ENCODE measurements at regions not wholly inside any gene's neighbourhood (a gene's known extent, or its start where the extent isn't known, plus 50 kb on each side); places are given as distances from the start of the nearest gene placed in this dataset.

DNA sequence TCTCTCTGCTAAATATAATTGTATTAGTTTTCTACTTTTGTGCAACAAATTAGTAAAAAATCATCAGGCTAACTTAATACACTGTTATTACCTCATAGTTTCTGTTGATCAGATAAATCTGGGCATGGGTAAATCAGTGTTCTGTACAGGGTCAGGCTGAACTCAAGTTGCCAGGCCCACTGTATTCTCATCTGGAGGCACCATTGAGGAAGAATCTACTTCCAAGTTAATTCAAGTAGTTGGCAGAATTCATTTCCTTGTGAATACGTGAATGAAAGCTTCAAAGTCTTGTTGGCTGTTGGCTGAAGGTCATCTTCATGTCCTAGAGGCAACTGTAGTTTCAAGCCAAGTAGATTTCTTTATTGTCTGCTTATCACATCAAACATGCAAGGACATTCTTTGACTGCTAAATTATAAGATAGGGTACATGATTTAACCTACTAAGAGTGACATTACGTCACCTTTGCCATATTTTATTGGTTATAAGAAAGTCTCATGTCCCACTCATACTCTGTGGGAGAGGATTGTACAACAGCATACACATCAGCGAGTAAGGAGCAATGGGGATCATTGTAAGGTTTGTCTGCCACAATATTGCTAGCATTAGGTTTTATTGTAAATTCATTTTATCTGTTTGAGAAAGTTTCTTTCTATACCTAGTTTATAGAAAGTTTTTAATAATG is 1219.0 kb downstream of the ARAP2 start:
- no peak for DNase-seq
- ATAC-seq: no peak

DNA sequence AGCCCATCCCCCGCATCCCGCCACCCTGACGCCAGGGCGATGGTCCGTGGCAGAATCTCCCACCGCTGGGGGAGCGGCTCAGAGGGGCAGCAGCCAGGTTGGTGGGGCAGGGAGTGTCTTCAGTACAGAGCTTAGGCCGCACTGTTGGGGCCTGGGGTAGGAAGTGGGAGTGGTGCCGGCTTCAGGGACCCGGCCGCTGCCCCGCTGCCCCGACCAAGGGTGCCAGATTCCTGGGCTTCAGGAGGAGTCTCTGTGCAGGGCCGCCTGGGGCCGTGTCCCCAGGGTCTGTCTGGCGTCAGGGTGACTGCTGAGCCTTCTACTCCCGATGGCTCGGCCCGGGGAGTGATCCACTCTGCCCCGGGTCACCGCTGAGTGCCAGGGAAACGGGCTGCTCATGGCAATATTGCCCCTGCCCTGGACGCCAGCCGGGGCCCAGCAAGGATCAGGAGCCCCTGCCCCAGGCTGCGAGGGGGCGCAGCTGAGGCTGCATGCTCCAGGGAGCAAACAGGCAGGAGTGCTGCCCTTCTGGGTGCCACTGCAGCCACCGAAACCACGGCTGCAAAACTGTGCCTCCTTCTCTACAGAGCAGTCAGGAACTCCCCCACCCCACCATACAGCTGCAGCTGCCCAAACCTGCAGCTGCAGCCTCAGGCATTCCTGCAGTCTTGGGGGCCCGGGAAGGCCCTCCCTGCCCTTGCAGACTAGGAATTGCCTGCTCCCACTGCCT is 1206.1 kb downstream of the ARAP2 start:
- intact Hi-C loops (cut with micrococcal nuclease): no loop called here
- ATAC-seq (no peak), DNase-seq (no peak)

More for the DNA sequence above, 1219.0 kb downstream of the ARAP2 start:
- intact Hi-C loops (cut with micrococcal nuclease): no loop called here

DNA sequence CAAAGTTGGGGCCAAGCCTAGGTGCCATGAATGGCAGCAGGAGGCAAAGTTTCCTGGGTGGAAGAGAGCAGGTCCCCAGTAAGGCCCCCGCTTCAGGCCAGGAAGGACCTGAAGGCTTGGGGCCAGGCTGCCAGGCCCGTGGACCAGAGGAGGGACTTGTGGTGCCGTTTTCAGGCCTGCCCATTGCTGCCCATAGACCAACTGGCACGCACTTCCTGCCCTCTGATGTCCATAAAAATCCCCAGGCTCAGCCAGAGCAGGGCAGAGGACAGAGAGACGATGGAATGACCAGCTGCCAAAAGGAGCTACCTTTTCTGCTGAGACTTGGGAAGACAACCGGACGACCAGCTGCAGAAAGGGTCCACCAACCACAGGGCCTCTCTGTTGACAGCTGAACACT is 1205.5 kb downstream of the ARAP2 start:
- intact Hi-C loops (cut with micrococcal nuclease): no loop called here
- ATAC-seq: no peak
- DNase-seq: no peak

GRCh38 chr4:35052546-35052945 is 1191.8 kb downstream of the ARAP2 start:
- intact Hi-C loops (cut with micrococcal nuclease): no loop called here
- ATAC-seq (no peak), DNase-seq (no peak)

DNA sequence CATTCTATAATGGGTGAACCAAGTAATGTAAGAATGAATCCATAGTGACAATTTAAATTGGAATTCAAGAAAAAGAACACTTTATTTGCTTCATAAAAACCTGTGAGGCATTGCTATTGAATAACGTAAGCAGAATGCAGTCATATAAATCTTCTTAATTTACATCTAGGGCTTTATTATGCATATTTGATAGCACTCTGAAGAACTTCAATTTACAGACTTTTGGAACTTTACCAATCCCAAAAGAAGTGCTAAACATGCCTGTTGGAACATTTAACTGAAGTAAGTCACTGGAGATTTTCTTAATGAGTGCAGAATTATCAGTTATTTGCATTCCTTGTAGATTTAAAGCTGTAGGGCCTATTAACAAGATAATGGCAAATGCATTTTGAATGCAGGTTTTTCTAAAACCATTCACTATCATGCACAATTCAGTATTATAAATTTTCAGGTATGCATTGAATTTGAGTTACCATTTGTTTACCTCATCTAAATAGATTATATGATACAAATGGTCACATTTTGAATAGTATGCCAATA is 1181.2 kb downstream of the ARAP2 start:
- intact Hi-C loops (cut with micrococcal nuclease): no loop called here
- ATAC-seq (no peak), DNase-seq (no peak)

GRCh38 chr4:35066406-35066805 is 1177.9 kb downstream of the ARAP2 start:
- no peak for ATAC-seq
- intact Hi-C loops (cut with micrococcal nuclease): no loop called here

GRCh38 chr4:35080799-35081198 is 1163.5 kb downstream of the ARAP2 start:
- intact Hi-C loops (cut with micrococcal nuclease): no loop called here
- no peak for ATAC-seq
- DNase-seq: no peak

More at GRCh38 chr4:35066406-35066805, 1177.9 kb downstream of the ARAP2 start:
- DNase-seq: no peak

DNA sequence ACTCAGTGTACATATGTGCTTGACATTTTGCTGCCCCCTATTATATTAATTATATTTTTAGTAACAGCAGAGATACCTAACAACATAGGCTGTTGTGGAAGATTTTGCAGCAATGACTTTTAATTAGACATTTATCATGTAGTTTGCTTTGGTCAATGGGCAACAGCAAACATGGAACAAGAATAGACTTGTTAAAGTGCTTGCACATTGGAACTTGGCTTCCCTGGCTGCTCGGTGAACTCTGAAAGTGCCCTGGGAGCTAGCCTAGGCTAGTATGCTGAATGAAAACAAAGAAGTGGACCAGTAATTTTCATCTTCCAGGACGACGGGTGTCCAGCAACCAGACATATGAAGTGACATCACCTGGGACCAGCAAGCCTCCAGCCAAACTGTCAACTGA is 1157.1 kb downstream of the ARAP2 start:
- intact Hi-C loops (cut with micrococcal nuclease): no loop called here
- no peak for ATAC-seq
- DNase-seq: no peak

- no peak for DNase-seq
- intact Hi-C loops (cut with micrococcal nuclease): no loop called here
- ATAC-seq: no peak
Observed at GRCh38 chr4:35100932-35101331, 1143.4 kb downstream of the ARAP2 start.

GRCh38 chr4:35102066-35102465 is 1142.2 kb downstream of the ARAP2 start:
- DNase-seq (no peak), ATAC-seq (no peak)
- intact Hi-C loops (cut with micrococcal nuclease): no loop called here

GRCh38 chr4:35105486-35105885 is 1138.8 kb downstream of the ARAP2 start:
- ATAC-seq (no peak), DNase-seq (no peak)
- intact Hi-C loops (cut with micrococcal nuclease): no loop called here

DNA sequence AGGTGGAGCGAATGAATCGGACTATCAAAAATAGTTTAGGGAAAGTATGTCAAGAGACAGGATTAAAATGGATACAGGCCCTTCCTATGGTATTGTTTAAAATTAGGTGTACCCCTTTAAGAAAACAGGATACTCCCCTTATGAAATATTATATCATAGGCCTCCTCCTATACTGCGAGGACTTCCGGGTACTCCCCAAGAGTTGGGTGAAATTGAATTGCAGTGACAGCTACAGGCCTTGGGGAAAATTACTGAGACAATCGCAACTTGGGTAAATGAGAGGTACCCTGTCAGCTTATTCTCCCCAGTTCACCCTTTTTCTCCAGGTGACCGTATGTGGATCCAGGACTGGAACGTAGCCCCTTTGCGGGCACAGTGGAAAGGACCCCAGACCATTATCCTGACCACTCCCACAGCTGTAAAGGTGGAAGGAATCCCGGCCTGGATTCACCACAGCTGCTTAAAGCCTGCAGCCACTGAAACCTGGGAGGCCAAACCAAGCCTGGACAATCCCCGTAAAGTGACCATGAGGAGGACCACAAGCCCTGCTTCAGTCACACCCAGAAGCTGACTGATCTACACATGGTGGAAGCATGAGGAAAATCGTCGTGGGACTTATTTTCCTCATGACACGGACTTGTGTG is 1138.1 kb downstream of the ARAP2 start:
- intact Hi-C loops (cut with micrococcal nuclease): no loop called here
- ATAC-seq: no peak

GRCh38 chr4:35124106-35124505 is 1120.2 kb downstream of the ARAP2 start:
- no peak for DNase-seq
- intact Hi-C loops (cut with micrococcal nuclease): no loop called here
- no peak for ATAC-seq

More for the DNA sequence above, 1138.1 kb downstream of the ARAP2 start:
- DNase-seq: no peak

DNA sequence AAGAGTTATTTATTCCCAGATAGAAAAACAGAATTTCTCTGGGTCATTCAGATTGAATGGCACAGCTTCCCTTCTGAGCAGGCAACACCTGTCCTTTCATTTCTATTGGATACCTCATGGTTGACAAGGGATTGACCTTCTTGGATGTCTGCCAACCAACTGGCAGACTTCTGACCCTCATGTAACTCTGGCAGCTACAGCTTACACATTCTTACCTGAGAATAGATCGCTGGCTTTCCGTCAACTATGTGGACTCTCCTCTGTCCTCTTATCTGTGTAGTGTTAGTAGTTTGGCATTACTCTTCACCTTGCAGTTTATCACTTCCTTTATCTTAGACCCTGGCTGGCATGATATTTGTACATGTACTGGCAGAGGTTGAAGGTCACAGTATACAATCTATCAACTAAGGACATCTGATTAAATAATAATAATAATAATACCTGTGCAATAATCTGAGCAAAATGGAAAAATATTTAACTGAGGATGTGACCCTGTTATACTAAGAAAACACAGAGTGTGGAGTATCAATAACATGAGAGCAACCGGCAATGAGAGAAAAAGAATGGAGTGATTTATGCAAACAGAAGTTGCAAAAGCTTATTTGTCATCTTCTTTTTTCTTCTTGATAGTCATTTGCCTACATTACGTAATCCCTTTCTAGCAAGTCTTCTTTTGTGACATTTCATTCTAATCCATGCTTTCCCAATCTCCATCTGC is 1118.2 kb downstream of the ARAP2 start:
- intact Hi-C loops (cut with micrococcal nuclease): no loop called here
- ATAC-seq: no peak
- no peak for DNase-seq

DNA sequence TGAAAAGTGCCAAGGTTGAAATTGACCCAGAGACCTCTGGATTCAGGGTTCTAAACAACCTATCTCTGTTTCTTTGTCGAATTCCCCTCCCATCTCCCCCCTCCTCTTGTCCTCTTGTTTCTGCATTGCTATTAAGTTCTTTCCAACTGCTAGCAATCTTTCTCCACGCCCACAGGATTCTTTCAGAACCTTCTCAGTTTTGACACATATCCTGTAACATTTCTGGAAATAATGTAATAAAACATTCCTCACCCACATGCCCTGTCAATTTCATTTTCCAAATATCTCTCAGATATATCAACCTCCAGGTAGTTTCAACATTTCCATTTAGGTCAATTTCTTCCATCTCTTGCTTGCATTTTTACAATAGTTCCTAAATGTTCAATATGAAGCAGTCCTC is 1105.9 kb downstream of the ARAP2 start:
- no peak for ATAC-seq
- intact Hi-C loops (cut with micrococcal nuclease): no loop called here
- DNase-seq: no peak

DNA sequence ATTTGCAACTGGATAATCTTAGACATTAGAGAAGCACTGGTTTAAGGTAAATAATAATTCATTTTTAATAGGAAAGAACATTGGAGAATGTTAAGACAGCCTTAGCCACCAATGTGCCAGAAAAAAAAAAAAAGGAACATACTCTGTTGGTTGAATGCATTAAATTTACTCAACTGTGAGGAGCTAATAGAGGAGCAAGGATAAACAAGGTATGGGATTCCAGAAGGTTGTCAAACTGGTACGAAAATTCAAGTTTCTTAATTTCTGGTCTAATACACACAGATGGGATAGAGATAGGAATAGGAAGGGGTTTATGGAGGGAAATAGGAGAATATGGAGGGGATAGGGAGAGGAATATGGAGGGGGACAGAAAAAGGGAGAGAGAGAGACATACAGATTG is 1096.6 kb downstream of the ARAP2 start:
- ATAC-seq (no peak), DNase-seq (no peak)
- intact Hi-C loops (cut with micrococcal nuclease): no loop called here

GRCh38 chr4:35151816-35152572 is 1092.3 kb downstream of the ARAP2 start:
- no peak for ATAC-seq
- DNase-seq: no peak
- intact Hi-C loops (cut with micrococcal nuclease): no loop called here

GRCh38 chr4:35163168-35163567 is 1081.1 kb downstream of the ARAP2 start:
- ATAC-seq: no peak
- DNase-seq: no peak
- intact Hi-C loops (cut with micrococcal nuclease): no loop called here

- intact Hi-C loops (cut with micrococcal nuclease): no loop called here
- ATAC-seq (no peak), DNase-seq (no peak)
Observed at GRCh38 chr4:35164063-35164462, 1080.3 kb downstream of the ARAP2 start.

Measured in left ventricle myocardium superior (tissue), 1 donor.